GM21360 (cell line): ENCODE measurements at regions not wholly inside any gene's neighbourhood (a gene's known extent, or its start where the extent isn't known, plus 50 kb on each side); places are given as distances from the start of the nearest gene placed in this dataset.
"Not testable (repeated sequence)": the region's sequence is repeated elsewhere in the genome, so short reads cannot be mapped to it uniquely, and the experiment has no call there.

Experiments used
- ATAC-seq: cut with Tn5 transposase; IDR thresholded peaks from one replicate; pipeline ENCODE4 v1.9.1; 2021; ENCODE audit warnings: mild to moderate bottlenecking, moderate library complexity; ENCODE audit not compliant: unreplicated experiment

DNA sequence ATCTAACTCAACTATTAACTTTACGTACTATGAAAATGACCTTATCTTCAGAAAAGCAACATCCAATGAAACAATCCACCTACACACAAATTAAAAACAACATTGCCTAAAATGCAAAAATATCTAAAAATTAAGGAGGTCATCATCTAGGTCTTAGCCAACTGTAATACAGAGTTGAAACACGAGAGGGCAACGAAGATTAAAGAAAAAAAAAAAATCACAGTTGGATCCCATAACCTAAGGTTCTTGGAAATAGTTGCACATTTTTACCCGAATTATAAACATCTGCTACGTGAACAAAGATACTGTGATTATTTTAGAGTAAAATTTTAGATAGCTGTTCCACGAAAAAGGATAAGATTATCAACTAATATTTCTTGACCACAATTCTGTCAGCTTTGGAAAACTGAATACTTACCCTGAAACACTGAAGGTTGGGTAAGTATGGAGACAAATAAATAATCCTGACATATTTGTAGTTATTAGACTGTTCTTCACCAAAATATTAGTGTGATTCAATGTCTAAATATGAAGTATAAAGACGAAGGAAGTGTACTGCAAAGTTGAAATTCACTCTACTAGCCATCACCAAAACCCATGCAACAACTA lies 88.0 kb upstream of the AK4 start:
- no peak for ATAC-seq

DNA sequence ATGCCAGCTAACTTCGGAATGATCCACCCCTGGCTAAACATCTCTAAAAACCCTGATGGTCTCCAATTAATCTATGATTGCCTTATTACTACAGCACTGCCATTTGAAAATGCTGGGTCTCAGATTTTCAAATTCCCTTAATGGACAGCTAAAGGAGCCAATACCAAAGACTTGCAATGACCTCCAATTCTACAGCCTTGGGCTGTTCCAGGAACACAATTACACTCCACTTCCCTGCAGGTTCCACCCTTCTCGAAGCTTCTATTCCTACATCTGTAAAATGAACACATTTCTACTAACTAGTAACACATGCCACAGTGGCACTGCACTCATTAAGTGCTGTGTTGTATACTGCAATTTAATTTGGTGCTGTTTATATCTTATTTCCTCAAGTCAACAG lies 85.7 kb upstream of the AK4 start:
- ATAC-seq: no peak

DNA sequence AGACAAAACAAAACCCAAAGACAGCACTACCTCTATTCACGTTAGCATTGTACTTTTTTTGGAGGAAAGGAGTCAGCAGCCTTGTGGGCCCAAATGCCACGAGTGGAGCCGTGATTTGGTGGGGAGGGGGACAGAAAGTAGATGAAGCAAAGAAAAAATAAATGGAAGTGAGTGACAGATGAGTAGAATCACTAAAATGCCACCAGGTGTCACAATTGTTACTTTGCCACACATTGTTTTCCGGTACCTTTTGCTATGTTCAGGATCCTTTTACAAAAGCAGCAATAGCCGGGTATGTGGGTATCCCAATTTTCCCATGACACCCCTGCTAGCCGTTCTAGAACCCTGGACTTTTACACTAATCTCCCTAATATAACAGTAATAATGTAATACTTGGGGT lies 85.0 kb upstream of the AK4 start:
- no peak for ATAC-seq

DNA sequence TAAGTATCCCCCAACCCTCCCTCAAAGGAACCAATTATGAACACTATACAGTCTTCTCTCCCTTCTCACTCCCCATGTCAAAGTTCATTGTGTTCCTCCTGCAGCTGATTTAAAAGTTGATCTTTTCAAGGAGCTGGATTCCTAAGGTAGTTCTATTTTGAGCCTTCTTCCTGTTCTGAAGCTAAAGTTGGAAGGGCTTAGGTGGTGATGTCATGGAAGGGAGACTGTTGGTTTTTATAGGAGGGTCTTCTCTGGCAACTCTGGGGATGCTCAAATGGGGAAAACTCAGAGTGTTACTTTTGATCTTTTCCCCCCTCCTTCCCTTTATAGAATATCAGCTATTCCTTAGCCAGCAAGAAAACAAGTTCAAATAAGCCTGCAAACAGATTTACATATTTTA lies 83.0 kb upstream of the AK4 start:
- ATAC-seq: no peak

DNA sequence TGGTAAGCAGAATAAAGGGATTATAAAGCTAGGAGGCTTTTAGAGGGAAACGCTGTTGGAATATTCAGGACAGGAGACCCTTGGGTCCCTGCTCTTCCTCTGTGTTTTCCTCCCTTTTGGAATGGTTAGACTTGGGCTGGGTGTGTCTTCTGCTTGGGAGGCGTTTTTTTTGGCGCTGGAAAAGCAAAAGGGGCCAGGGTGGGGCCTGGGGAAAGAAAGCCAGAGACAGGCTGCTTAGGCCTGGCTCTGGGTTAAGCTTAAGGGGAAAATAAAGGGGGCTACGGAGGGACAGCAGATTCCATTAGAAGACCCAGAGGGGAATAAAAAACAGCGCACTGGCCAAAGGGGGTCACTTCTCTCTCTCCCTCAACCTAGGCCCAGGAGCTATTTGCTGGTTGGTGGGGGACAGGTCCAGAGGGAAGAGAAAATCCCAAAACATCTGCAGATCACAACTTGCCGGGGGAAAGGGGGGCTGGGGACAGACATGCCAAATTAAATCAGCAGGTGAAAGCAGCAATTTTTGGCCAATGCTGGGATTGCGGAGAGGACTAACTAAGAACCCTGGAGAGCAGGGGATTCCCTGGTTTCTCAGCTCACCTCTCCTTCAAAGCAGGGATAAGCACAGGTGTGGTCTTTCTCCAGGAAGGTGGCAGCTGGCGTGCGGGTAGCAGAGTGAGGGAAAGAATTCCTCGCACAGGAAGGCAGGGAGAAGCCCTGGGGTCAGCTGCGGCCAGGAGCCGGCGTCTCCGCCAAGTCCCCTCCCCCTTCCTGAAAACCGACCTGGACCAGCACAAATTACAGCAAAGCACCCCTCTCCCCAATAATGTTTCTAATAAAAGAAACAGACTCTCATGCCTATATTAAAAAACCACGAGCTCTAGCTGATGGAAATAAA lies 82.2 kb upstream of the AK4 start:
- ATAC-seq: no peak

DNA sequence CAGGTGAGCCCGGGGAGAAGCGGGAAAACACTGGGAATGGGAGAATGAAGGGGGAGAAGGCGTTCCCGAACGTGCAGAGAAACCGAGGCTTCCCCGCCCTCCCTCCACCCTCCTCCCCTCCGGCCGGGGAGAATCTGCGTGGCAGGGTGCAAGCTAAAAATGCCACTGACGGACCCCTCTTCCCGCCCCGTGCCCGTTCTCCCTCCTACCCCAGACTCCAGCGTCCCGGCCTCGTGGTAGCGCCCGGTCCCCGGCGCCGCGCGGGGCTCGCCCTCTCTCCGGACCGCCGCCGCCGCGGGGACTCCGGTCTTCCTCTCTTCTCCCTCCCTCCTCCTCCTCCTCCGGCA lies 81.6 kb upstream of the AK4 start:
- ATAC-seq: peak; percentile 23

DNA sequence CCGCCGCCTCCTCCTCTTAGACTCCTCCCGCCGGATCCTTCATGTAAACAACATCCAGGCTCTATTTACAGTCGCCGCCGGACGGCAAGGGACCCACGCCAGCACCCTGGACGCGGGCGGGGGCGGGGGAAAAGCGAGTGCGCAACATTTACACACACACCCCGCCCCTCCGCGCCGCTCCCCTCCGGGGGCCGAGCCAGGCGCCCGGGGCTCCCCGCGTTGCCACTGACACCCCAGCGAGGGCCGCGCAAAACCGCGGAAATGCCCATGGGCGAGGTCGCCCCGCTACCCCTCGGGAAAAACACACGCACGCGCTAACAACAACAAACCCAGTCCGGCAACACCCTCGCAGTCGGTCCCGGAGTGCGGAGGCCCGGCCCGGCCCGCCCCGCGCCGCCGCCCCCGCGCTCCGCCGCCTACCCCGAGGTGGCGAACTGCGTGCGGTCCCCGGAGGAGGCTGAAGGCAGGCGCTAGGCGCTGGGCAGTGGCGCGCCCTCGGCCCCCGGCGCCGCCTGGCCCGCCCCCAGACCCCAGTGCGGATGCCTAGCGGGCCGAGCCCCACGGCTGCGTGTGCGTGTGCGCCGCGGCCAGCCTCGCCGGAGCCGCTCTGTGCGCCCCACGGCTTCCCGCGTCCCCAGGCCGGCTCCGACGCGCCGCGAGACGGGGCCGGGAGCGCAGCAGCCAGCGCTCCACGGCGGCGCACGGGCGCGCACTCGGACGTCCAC lies 81.1 kb upstream of the AK4 start:
- ATAC-seq: peak; percentile 47

DNA sequence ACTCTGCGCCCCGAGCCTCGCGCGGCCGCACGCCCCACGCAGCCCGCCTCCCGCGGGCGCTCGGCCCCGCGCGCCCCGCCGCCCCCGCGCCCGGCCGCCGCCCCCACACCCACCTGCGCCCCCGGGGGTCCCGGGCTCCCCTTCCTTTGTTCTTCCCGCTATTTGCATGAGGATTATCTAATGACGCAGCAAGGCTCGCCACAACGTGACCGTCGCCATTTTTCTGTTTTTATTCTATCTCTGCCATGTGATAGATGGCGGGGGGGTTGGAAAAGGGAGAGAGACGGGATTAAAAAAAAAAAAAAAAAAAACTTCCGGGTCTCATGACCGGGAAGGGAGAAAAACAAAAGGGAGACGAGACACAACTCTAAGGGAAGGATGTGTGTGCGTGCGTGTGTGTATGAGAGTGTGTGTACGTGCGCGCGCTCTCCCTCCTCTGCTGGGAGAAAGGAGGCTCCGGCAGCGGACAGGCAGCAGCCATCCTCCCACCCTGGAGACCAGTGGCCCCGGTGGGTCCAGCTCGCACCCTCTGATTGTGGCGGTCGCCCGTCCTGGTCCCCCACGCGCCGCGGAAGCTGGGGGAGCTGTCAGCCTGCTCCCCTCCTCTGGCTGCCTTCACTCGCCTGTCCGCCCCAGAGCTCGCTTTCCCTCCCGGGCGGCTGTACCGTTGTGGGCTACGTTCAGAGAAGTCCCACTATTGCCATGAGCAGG lies 80.4 kb upstream of the AK4 start:
- ATAC-seq: peak; percentile 33

DNA sequence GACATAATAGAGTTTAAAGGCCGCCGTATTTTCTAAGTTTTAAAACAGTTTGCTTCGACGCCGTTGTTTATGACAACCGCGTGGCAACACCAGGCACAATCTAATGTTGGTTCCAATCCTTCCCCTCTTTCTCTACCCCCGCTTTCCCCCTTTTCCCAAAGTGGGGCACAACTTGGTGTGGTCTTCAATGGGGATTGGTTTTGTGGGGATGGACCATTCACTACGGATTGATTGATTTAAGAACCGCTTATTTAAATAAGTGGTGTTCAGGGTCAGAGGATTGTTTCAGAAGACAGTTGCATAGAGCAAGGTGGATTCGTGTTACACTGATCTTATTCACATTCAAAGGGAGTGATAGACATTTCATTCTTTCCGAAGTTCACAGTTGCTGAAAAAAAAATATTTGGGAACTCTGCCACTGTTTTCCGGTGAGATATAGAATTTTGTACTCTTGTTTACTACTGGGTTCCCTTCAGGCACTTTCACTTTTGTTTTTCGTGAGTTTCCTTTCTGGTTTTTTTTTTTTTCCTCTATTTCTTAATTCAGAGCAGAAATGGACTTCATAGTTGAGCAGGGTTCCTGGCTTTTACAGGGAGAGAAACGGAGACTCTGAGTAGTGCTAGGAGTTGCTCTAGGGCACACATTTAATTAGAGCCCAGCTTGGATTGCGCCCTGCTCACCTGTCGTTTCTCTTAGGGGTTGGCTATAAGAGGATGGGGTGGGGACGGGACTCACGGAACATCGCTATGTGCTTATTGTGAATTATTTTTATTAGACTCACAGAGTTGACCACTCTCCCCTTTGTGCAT lies 79.6 kb upstream of the AK4 start:
- no peak for ATAC-seq

DNA sequence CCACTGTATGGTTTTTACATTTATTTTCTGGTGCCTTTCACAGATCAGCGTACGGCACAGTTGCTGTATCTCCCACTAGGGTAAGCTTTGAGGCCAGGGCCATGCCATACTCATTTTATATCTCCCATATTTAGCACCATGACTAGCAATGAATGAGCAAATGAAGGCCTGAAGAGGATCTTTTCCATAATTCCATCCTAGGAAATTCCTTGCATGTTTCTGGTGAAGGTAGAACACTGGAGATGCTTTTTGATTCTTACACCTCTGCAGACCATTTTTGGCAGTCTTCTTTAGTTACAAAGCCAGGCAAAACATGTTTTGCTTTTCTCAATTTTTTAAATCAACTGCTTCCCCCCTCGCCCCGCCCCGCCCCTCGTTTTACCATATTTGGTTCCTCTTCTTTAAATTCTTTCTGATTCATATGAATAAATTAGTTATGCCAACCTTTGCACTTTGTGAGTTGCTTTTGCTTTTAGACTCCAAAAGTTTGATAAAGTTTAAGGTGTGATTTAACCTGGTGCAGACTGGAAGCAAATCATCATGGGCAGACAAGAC lies 78.9 kb upstream of the AK4 start:
- no peak for ATAC-seq

DNA sequence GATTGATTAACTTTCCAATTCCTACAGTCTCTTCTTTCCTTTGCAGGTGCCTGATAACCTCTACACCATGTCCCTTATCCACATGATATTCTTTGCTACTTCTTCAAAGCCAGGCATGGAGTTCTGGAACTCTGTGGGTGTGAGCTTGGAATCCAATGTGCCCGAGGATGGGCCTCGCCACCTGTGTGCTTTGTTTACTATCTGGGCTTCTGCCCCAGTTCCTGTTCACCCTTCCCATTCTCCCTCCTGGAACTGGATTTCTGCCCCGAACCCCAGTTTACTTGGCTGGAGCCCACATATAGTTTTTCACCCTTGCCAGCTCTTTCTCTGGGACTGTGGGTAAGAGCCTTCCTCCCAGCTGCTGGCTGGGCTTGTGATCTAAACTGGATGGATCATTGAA lies 75.2 kb upstream of the AK4 start:
- ATAC-seq: no peak

DNA sequence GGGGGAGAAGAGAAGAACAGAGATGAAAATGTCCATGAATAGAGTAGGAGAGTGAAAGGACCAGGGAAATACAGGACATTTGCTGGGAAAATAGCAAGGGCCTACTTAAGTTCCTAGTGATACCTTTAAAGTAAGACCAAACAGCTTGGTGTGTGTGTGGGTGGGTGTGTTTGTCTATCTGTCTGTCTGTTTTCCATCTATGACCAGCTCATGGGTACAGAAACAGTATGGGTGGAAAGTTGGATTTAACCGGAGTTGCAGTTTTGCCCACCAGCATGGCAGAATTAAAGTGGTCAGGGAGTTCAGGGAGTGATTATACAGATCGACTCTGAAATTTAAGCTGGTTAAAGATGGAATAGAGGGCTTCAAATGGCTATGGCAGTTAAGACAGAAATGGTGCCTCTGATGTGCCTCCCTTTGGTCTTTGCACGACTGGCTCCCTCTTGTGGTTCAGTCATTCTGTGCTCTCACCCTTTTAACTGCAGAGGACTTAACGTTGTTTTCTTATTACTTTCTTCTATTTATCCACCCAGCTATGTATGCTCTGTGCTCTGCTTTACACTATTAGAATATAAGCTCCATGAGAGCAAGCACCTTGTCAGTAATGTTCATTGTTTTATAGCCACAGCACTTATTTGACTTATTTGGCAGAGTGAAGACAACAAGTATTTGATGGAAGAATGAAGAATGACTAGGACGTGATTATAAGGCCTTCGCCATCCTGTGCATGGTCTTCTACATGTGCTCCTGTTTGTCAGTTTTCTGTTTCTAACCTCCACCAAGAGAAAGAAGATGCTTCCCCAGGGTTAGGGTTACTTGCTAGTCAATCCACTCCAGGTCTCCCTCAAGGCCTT lies 72.7 kb upstream of the AK4 start:
- ATAC-seq: peak; percentile 90

DNA sequence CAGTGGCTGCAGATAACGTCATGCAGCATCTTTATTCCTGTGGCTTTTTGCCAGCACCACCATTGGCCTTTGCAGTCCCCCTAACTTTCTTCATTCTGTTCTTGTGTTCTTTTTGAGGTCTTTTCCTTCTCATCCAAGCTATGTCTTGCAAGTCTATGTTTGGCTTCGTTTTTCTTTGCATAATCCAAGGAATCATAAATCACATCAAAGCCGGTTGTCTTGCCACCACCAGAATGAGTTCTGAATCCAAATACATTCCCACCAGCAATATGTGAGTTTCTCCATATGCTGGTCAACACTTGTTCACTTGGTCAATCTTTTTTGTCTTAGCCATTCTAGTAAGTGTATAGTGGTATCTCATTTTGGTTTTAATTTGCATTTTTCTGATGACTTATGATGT lies 70.6 kb upstream of the AK4 start:
- no peak for ATAC-seq

DNA sequence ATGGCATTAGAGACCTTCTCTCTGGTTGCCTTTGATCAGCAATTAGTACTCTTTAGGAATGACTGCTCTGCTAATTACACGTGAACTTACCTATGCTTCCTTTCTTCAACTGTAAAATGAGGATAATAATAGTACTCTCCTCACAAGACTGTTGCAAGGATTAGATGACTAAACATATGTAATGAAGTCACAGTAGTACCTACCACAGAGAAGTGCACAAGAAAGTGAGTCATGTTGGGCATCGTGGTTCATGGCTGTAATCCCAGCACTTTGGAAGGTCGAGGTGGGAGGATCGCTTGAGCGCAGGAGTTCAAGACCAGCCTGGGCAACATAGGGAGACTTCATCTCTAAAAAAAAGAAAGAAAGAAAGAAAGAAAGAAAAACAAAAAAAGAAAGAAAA lies 68.1 kb upstream of the AK4 start:
- no peak for ATAC-seq

DNA sequence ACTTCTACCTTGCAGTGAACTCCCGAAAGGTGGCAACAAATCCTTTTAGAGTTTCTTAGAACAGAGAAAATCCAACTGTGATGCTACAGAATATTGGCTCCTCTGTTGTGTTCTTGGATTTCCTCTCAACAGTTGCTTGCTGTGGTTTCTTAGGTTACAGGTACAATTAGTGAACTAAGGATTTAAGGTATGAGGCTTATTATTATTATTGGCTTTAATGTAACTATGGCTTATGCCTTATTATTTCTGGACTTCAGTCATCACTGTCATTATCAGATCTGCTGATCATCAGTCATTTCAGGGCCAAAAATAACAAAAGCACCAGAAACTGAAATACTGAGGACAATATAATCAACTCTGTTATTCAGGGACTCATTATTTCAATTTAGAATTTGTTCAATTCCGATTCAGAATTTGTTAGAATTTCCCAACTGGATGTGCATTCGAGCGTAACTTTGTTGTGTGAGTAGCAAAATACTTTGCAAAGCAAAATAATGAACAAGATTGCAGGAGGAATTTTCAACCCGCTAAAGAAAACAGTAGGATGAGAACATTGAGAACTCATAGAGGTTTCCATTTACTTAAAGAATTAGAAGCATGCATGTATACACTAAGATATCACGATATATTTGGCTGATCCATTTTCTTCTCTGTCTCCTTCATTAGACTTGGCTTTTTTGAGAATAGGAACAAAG lies 65.5 kb upstream of the AK4 start:
- ATAC-seq: no peak

DNA sequence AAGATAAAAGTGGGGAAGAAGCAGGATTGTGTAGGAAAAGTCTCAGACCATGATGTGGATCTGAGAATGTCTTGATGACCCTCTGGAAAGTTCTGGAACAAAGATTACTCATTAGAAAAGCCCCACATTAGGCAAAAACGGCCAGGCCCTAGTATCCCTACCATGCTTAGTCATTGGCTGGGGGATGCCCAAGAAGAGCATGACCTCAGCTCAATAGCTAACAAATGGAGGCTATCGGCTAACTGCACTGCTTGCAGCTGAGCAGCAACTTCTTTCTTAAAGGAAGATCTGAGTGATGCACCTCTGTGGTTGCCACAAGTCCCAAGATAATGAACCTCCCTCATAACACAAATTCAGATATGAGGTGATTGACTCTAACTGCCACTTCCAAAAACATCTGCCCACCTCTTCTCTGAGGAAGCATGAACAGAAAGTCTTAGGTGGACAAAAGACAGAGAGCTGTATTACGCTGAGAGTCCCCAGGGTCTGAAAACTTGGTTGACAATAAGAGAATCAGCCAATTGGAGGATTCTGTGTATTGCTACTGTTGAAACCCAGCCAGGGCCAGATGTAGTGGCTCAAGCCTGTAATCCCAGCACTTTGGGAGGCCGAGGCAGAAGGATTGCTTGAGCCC lies 64.6 kb upstream of the AK4 start:
- ATAC-seq: no peak

DNA sequence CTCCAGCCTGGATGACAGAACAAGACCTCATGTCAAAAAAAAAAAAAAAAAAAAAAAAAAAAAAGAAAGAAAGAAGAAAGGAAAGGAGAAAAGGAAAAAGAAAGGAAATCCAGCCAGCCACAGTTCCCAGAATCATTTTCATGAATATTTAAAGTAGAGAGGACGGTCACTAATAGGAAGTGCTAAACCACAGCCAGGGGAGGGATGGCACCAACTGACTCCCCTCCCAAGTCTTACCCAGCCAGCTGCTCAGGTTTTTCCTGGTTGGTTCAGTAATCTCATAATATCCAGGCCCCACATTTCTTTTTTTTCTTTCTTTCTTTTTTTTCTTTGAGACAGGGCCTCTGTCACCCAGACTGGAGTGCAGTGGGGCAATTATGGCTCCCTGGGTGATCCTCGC lies 63.9 kb upstream of the AK4 start:
- no peak for ATAC-seq

DNA sequence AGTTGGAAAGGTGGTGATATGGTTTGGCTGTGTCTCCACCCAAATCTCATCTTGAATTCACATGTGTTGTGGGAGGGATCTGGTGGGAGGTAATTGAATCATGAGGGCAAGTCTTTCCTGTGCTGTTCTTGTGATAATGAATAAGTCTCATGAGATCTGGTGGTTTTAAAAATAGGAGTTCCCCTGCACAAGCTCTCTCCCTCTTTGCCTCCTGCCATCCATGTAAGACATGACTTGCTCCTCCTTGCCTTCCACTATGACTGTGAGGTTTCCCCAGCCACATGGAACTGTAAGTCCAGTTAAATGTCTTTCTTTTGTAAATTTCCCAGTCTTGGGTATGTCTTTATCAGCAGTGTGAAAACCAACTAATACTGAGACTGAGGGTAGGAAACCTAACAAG lies 60.5 kb upstream of the AK4 start:
- ATAC-seq: not testable (repeated sequence)
